GM19328 (cell line): ENCODE measurements at regions not wholly inside any gene's neighbourhood (a gene's known extent, or its start where the extent isn't known, plus 50 kb on each side); places are given as distances from the start of the nearest gene placed in this dataset.
"Not testable (repeated sequence)": the region's sequence is repeated elsewhere in the genome, so short reads cannot be mapped to it uniquely, and the experiment has no call there.

Experiments used
- ATAC-seq: cut with Tn5 transposase; IDR thresholded peaks from one replicate; pipeline ENCODE4 v1.9.1; 2021; ENCODE audit warnings: mild to moderate bottlenecking, moderate library complexity; ENCODE audit not compliant: unreplicated experiment

GRCh38 chr4:18630218-18631110 is 608.9 kb upstream of the LCORL start:
- ATAC-seq, result no peak

- no peak for ATAC-seq
Measured at GRCh38 chr4:18627447-18628005, 606.0 kb upstream of the LCORL start.

DNA sequence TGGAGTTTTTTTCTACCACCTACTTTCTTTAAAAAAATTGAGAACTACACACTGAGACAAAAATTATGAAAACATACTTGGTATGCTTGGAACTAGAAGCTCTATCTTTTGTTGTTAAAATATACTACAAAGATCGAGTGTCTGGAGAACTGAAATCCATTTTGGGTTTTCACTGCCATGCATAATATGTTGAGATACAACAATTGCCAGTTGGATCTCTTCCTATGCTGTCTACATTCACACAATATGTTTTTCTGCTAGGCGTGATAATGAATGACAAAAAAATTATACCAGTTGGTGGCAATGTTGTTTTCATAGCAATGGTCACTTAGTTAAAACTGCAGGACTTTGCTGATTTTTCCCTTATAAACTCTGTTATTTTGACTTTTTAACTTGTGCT is 605.4 kb upstream of the LCORL start:
- no peak for ATAC-seq

DNA sequence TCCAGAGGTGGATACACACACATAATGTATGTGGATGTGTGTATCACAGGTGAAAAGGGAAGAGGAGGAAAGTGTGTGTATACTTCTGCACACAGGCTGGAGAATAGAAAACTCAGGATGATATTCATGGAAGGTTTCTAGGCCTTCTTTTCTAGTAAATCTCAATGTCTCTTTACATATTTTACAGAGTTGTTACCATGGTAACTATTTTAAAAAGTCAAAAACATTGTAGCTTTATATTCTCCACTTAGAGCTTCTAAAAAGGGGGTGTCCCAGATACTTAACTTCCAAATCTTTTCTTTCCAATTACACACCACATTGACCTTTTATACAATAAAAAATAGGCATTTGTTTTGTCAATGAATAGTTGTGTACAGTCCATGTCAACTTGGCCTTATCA is 604.8 kb upstream of the LCORL start:
- ATAC-seq, result no peak

DNA sequence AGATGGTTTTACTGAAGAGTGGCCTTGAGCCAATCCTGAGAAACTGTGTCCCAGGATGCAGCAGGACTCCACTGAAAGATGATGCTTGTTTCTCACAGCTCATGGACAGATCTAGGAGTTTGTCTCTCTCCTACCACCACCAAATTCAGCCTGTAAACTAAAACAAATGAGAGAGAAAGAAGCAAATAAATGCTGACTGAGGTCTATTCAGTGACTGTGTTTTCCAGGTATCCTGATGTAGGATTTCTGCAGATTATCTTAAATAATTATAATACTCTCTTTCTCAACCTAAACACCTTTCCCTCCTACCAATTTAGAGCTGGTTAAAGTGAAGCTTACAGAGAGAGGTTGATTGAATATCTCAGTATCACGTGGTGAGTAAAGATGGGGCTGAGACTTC is 599.6 kb upstream of the LCORL start:
- ATAC-seq, result no peak

DNA sequence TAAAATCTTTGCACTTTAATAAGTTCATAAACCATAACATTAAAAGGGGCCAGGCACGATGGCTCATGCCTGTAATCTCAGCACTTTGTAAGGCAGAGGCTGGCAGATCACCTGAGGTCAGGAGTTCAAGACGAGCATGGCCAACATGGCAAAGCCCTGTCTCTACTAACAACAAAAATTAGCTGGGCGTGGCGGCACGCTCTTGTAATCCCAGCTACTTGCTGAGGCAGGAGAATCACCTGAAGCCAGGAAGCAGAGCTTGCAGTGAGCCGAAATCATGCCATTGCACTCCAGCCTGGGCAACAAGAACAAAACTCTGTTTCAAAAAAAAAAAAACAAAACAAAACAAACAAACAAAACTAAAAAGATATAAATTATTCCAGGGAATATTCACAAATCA is 595.2 kb upstream of the LCORL start:
- no peak for ATAC-seq

GRCh38 chr4:18611026-18611425 is 589.5 kb upstream of the LCORL start:
- no peak for ATAC-seq

DNA sequence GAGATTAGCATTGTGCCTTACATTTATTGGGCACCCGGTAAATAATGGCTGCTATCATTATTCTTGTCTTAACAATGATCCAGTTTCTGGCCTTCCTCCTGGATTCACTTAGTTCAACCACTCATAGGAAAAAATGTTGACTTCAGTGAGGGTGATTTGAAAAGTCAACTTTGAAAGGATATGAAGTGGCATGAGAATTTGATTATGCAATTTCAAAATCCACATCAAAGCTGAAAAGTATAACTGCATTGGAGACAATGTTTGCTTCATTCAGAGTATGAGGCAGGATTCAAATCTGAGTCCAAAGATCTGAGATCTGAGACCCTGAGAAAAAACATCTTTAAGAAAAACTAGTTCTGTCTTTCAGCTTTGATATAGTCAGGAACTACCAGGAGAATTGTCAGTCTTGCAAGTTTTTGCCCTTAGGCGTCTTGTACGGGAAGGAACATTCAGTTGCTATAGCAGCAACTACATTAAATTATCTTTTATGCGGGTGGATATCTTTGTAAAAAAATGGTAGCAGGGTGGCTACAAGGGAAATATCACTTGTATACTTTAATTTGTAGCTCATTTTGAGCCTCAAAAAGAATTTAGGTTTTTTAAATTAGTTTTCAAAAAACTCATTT is 587.5 kb upstream of the LCORL start:
- no peak for ATAC-seq

GRCh38 chr4:18602610-18603009 is 581.1 kb upstream of the LCORL start:
- ATAC-seq, result not testable (repeated sequence)

- ATAC-seq, result peak; percentile 83
Measured at GRCh38 chr4:18593297-18594002, 571.9 kb upstream of the LCORL start.

- ATAC-seq, result no peak
Measured at GRCh38 chr4:18582841-18583240, 561.3 kb upstream of the LCORL start.

DNA sequence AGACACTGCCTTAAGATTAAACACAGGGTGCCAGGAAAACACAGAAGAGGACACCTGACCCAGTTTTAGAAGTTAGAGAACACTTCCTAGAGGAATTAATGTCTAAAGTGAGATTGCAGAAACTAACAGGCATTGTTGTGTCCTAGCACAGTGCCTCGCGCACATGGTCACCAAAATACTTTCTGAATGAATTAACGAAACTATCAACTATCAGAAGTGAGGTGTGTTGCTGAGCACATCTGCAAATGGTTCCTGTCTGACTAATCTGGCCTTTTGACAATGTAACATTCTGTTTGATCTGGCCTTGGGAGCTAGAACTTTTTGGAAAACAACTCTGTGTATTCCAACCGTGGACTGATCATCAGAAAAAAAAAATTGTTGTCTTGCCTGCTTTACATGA is 556.8 kb upstream of the LCORL start:
- ATAC-seq, result no peak

GRCh38 chr4:18572481-18572880 is 550.9 kb upstream of the LCORL start:
- no peak for ATAC-seq

DNA sequence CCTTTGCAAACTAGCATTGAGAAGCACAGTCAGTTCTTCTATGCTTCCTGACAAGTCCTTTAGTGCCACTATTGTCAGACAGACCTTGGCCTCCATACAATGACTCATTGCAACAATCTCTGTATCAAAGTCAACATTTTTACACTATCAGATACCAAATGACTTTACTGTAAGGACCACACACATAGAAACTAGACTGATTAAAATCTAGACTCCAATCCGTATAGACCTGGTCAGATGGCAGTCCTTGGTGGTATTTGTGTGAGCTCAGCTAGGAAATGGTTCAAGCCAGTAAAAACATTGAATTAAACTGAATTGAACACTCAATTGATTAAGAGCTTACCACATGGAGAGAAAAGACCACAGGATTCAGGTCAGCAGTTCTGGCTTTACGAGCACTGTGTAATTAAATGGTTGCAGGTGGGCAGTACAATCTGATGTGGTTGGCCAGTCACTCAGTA is 549.8 kb upstream of the LCORL start:
- no peak for ATAC-seq

- no peak for ATAC-seq
Measured at GRCh38 chr4:18570370-18570769, 548.8 kb upstream of the LCORL start.

DNA sequence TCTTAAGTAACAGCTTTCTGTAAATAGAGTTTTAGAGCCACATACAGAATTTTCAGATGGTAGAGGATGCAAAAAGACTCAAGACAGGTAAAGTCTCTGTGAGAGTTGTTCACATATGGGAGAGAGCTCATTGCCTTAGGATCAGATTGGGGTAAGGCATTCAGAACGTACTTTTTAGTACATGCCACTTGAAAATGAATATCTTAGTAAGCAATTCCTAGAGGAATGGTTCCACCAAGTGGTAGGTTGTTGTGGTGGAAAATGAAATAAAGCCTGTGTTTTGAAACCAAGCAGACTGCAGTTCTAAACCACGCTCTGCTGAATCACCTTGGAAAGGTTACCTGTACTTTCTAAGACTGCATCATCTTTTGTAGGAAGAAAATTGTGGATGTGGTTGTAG is 547.0 kb upstream of the LCORL start:
- ATAC-seq, result no peak

DNA sequence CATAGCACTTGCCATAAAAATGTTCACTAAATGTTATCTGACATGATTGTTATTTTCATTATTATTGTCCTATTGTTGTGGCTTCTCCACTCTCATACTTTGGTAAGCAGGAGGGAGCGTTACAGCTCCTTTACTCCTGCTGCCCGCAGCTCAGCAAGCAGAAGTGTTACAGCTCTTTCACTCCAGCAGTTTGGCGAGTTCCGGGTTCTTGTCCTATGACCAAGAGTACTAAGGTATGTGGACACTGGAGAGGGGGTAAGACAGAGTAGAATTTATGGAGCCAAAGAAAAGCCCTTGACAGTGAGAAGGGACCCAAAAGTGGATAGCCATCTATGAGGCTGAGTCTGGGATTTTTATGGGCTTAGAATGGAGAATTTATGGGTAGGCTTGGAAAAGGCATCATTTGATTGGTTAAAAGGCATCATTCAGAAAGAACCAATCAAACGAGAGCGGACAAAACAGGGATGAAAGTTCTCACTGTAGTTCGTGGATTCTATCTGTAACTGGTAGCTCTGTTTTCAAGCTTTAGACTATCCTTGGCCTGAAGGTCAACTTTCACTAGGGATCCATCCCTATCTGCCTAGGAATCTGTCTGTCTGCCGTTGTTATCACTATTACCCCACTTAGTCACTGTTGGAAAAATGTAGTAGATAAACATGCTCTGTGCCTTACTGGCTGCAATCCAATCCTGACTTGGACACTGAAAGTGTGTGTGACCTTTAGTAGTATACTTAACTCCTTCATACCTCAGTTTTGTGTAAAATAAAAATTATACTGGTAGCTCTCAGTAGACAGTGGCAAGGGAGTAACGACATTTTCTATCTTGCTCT is 545.6 kb upstream of the LCORL start:
- no peak for ATAC-seq

DNA sequence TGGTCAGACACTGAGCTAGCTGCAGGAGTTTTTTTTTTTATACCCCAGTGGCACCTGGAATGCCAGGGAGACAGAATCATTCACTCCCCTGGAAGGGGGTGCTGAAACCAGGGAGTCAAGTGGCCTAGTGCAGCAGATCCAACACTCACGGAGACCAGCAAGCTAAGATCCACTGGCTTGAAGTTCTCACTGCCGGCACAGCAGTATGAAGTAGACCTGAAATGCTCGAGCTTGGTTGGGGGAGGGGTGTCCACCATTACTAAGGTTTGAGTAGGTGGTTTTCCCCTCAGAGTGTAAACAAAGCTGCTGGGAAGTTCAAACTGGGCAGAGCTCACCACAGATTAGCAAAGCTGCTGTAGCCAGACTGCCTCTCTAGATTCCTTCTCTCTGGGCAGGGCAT is 537.9 kb upstream of the LCORL start:
- no peak for ATAC-seq

DNA sequence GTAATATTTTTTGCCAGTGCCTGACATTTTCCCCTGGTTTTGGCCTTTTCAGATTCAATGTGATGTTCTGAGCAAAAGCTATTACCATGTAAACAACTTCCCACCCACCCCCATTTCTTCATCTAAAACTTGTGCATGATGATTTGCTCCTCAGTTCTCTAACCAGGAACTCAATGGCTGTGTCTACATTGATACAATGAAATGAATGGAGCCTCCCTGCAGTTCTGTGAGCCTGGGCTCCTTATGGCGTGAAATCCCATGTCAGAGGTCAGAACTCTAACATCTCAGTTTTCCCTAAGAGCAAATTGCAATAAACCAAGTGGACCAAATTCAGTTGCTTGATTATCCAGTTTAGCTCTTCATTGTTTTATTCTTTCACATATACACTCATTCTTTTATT is 534.8 kb upstream of the LCORL start:
- no peak for ATAC-seq

- ATAC-seq, result no peak
Measured at GRCh38 chr4:18540349-18540748, 518.8 kb upstream of the LCORL start.

DNA sequence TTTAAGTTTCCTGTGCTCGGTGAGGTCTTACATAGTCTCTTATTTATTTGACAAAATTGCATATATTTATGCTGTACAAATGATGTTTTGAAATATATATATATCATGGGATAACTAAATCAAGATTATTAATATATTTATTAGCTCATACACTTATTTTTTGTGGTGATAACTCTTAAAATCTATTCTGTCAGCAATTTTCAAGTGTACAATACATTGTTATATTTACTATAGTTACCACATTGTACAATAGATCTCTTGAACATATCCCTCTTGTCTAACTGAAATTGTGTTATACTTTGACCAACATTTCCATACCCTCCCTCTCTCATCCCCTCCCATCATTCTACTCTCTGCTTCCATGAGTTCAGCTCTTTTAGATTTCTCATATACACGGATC is 516.6 kb upstream of the LCORL start:
- ATAC-seq, result no peak
